ENCODE measurements at regions not wholly inside any gene's neighbourhood (a gene's known extent, or its start where the extent isn't known, plus 50 kb on each side); places are given as distances from the start of the nearest gene placed in this dataset.

DNA sequence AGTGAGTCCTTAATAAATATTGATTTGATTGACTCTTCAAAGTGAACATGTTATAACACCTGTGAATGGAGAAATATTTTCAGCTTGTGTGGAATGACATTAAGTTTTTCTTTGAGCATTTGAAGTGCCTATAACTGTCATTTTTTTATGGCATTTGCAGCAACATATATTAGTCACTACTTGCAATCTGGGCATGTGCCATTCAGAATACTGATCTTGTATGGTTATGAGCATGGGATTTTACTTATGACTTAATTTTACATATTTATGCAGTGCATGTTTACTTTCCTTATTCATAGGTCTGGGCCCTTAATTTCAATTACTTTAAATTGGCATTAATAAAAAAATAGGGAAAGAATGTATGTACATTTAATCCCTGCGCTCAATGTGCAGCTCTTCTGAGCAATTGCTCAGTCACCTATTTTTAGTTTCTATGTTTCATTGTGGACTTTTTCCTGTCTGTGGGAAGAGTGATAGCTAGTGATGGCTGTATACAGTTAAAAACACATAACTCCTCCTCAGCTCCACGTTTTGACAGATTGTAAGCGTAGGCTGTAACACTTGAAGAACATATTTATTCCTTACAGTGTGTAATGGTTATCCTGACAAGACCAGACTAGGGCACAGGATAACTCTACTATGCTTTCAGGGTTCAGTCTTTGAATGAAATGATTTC, 339.6 kb downstream of the SNAPC1 start:
- H3K27me3 ChIP-seq (ENCODE audit: control insufficient read depth, insufficient read depth, low read length): no peaks in the 10 kb centered on the region
- ChIA-PET POLR2A (no interaction called here), CTCF (no interaction called here)
- H3K4me3 ChIP-seq (ENCODE audit: low read depth, low read length): no peak overlapping the region
- TF ChIP-seq CTCF (IDR thresholded peaks at IDR 0.05; ENCODE audit: insufficient read depth, low read depth, low read length): no peak
- no peaks in the 10 kb centered on the region for H3K36me3 ChIP-seq (ENCODE audit: control insufficient read depth, insufficient read depth, low read length)
- DNase-seq (ENCODE audit: low read depth): no peak

DNA sequence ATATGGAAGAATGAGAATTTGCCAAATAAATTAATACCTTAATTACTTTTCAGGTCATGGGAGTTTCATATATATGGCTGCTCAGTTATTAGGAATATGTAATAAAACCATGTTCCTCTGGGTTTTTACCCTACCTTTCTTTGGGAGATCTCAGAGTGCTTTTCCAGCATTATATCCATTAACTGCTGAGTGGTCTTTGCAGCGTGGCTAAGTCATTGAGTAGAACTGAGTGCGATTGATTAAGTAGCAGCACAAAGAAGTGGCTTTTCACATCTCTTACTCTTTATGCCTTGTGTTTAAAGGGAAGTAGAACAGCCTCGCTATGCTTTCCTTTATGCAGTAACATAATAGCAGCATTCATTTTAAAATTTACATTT, 340.1 kb downstream of the SNAPC1 start:
- CTCF ChIA-PET: no interaction called here
- TF ChIP-seq CTCF (IDR thresholded peaks at IDR 0.05; ENCODE audit: insufficient read depth, low read depth, low read length): no peak

GRCh38 chr14:62103464-62103863, 341.2 kb downstream of the SNAPC1 start:
- Histone ChIP-seq H3K27me3 (ENCODE audit: control insufficient read depth, insufficient read depth, low read length) (no peaks in the 10 kb centered on the region), H3K4me3 (ENCODE audit: low read depth, low read length) (no peak overlapping the region), H3K36me3 (ENCODE audit: control insufficient read depth, insufficient read depth, low read length) (no peaks in the 10 kb centered on the region)
- ChIA-PET CTCF (no interaction called here), POLR2A (no interaction called here)
- DNase-seq (ENCODE audit: low read depth): no peak
- no peak for TF ChIP-seq CTCF (IDR thresholded peaks at IDR 0.05; ENCODE audit: insufficient read depth, low read depth, low read length)

More for the DNA sequence above, 340.1 kb downstream of the SNAPC1 start:
- DNase-seq (ENCODE audit: low read depth): no peak
- Histone ChIP-seq H3K27me3 (ENCODE audit: control insufficient read depth, insufficient read depth, low read length) (no peaks in the 10 kb centered on the region), H3K4me3 (ENCODE audit: low read depth, low read length) (no peak overlapping the region), H3K36me3 (ENCODE audit: control insufficient read depth, insufficient read depth, low read length) (no peaks in the 10 kb centered on the region)
- POLR2A ChIA-PET: no interaction called here

DNA sequence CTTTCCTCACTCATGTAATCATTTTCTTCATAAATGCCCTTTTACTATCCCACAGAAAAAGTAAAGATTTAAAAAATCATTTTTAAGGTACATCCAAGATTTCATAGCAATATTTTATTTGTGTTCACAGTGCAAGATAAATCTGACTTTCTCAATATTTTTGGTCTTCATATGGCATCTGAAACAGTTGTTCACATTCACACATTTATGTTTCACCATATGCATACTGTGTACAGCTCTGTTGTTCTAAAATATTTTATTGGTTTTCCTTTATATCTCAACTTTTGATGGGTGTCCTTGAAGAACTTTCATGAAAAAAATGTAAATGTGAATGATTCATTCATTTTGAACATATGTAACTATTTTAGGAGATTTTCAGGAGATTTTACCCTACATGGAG, 348.7 kb downstream of the SNAPC1 start:
- peaks cover 4% of the 10 kb centered on the region for H3K27me3 ChIP-seq (ENCODE audit: control insufficient read depth, insufficient read depth, low read length)
- no peak overlapping the region for H3K4me3 ChIP-seq (ENCODE audit: low read depth, low read length)
- no peak for TF ChIP-seq CTCF (IDR thresholded peaks at IDR 0.05; ENCODE audit: insufficient read depth, low read depth, low read length)
- ChIA-PET POLR2A (no interaction called here), CTCF (interaction anchor here (0.6 to 2.5 kb wide), 2 partner anchors 13 to 842 kb away, joined by 3 to 6 read pairs; no protein-coding TSS in a partner anchor)
- H3K36me3 ChIP-seq (ENCODE audit: control insufficient read depth, insufficient read depth, low read length): no peaks in the 10 kb centered on the region
- no peak for DNase-seq (ENCODE audit: low read depth)

- POLR2A ChIA-PET: no interaction called here
- DNase-seq (ENCODE audit: low read depth): no peak
- H3K4me3 ChIP-seq (ENCODE audit: low read depth, low read length): peak overlapping the region; percentile 37
- H3K27me3 ChIP-seq (ENCODE audit: control insufficient read depth, insufficient read depth, low read length): peaks cover 8% of the 10 kb centered on the region
- H3K36me3 ChIP-seq (ENCODE audit: control insufficient read depth, insufficient read depth, low read length): no peaks in the 10 kb centered on the region
- TF ChIP-seq CTCF (IDR thresholded peaks at IDR 0.05; ENCODE audit: insufficient read depth, low read depth, low read length): peak; percentile 57
- CTCF ChIA-PET: interaction anchor here (0.6 to 5.3 kb wide), 12 partner anchors 9 to 279 kb away, joined by 3 to 33 read pairs (median 4); no protein-coding TSS in a partner anchor
Observed at GRCh38 chr14:62117010-62117750, 355.0 kb downstream of the SNAPC1 start.

Measured in BJ (cell line).